ENCODE measurements at regions not wholly inside any gene's neighbourhood (a gene's known extent, or its start where the extent isn't known, plus 50 kb on each side); places are given as distances from the start of the nearest gene placed in this dataset.
"Not testable (repeated sequence)": the region's sequence is repeated elsewhere in the genome, so short reads cannot be mapped to it uniquely, and the experiment has no call there.

- no peak for DNase-seq
- no peak overlapping the region for H3K4me3 Mint-ChIP-seq
- no peak overlapping the region for H3K27ac Mint-ChIP-seq
These were observed 434.3 kb downstream of the MDFIC start for GRCh38 chr7:115356139-115356746.

GRCh38 chr7:115354925-115355324 lies 433.0 kb downstream of the MDFIC start:
- Mint-ChIP-seq H3K36me3 (no peaks in the 10 kb centered on the region), H3K9me3 (no peaks in the 10 kb centered on the region), H3K4me1 (no peaks in the 10 kb centered on the region), H3K27me3 (no peaks in the 10 kb centered on the region), H3K27ac (no peak overlapping the region), H3K4me3 (no peak overlapping the region)
- ATAC-seq (replicated peaks) = no peak
- DNase-seq = no peak

More at GRCh38 chr7:115356139-115356746, 434.3 kb downstream of the MDFIC start:
- Mint-ChIP-seq H3K27me3 (no peaks in the 10 kb centered on the region), H3K36me3 (no peaks in the 10 kb centered on the region), H3K4me1 (no peaks in the 10 kb centered on the region), H3K9me3 (no peaks in the 10 kb centered on the region)
- ATAC-seq (replicated peaks) = peak in 1 of 2 donors; percentile 39

GRCh38 chr7:115352375-115352774 lies 430.5 kb downstream of the MDFIC start:
- DNase-seq (no peak), ATAC-seq (replicated peaks) (no peak)
- Mint-ChIP-seq H3K4me1 (no peaks in the 10 kb centered on the region), H3K4me3 (no peak overlapping the region), H3K36me3 (no peaks in the 10 kb centered on the region), H3K27ac (no peak overlapping the region), H3K9me3 (no peaks in the 10 kb centered on the region), H3K27me3 (peaks cover 6 to 8% of the 10 kb centered on the region in 2 donors)

GRCh38 chr7:115350764-115351163 lies 428.9 kb downstream of the MDFIC start:
- peaks cover 6 to 8% of the 10 kb centered on the region in 2 donors for H3K27me3 Mint-ChIP-seq
- ATAC-seq (replicated peaks) = no peak
- no peaks in the 10 kb centered on the region for H3K9me3 Mint-ChIP-seq

GRCh38 chr7:115349635-115350034 lies 427.7 kb downstream of the MDFIC start:
- no peaks in the 10 kb centered on the region for H3K4me1 Mint-ChIP-seq
- ATAC-seq (replicated peaks) (no peak), DNase-seq (no peak)
- no peak overlapping the region for H3K27ac Mint-ChIP-seq
- H3K9me3 Mint-ChIP-seq = no peaks in the 10 kb centered on the region
- no peaks in the 10 kb centered on the region for H3K36me3 Mint-ChIP-seq
- peaks cover 6 to 8% of the 10 kb centered on the region in 2 donors for H3K27me3 Mint-ChIP-seq
- H3K4me3 Mint-ChIP-seq = no peak overlapping the region

More at GRCh38 chr7:115350764-115351163, 428.9 kb downstream of the MDFIC start:
- no peak overlapping the region for H3K4me3 Mint-ChIP-seq
- no peak for DNase-seq
- H3K4me1 Mint-ChIP-seq = no peaks in the 10 kb centered on the region
- H3K36me3 Mint-ChIP-seq = no peaks in the 10 kb centered on the region
- H3K27ac Mint-ChIP-seq = no peak overlapping the region

- ATAC-seq (replicated peaks) (no peak), DNase-seq (no peak)
- peaks cover 6 to 12% of the 10 kb centered on the region in 2 donors for H3K27me3 Mint-ChIP-seq
- H3K4me3 Mint-ChIP-seq = no peak overlapping the region
- H3K9me3 Mint-ChIP-seq = no peaks in the 10 kb centered on the region
- H3K27ac Mint-ChIP-seq = no peak overlapping the region
- no peaks in the 10 kb centered on the region for H3K4me1 Mint-ChIP-seq
- no peaks in the 10 kb centered on the region for H3K36me3 Mint-ChIP-seq
These were observed 424.8 kb downstream of the MDFIC start for GRCh38 chr7:115346685-115347084.

- Mint-ChIP-seq H3K27ac (no peak overlapping the region), H3K4me3 (no peak overlapping the region)
- DNase-seq = no peak
These were observed 418.9 kb downstream of the MDFIC start for GRCh38 chr7:115340828-115341227.

GRCh38 chr7:115338016-115338415 lies 416.1 kb downstream of the MDFIC start:
- H3K36me3 Mint-ChIP-seq = no peaks in the 10 kb centered on the region

More at GRCh38 chr7:115340828-115341227, 418.9 kb downstream of the MDFIC start:
- H3K9me3 Mint-ChIP-seq = no peaks in the 10 kb centered on the region
- no peaks in the 10 kb centered on the region for H3K36me3 Mint-ChIP-seq
- H3K4me1 Mint-ChIP-seq = no peaks in the 10 kb centered on the region
- no peak for ATAC-seq (replicated peaks)
- H3K27me3 Mint-ChIP-seq = peaks cover 0 to 8% of the 10 kb centered on the region in 2 donors

GRCh38 chr7:115332691-115333090 lies 410.8 kb downstream of the MDFIC start:
- Mint-ChIP-seq H3K27ac (no peak overlapping the region), H3K27me3 (peaks cover 0 to 5% of the 10 kb centered on the region in 2 donors), H3K36me3 (no peaks in the 10 kb centered on the region), H3K4me3 (no peak overlapping the region), H3K9me3 (no peaks in the 10 kb centered on the region), H3K4me1 (no peaks in the 10 kb centered on the region)
- no peak for ATAC-seq (replicated peaks)
- DNase-seq = no peak

More at GRCh38 chr7:115338016-115338415, 416.1 kb downstream of the MDFIC start:
- ATAC-seq (replicated peaks) (no peak), DNase-seq (no peak)
- Mint-ChIP-seq H3K27ac (no peak overlapping the region), H3K9me3 (no peaks in the 10 kb centered on the region), H3K4me1 (no peaks in the 10 kb centered on the region), H3K4me3 (no peak overlapping the region), H3K27me3 (peaks cover 0 to 5% of the 10 kb centered on the region in 2 donors)

- Mint-ChIP-seq H3K4me3 (no peak overlapping the region), H3K27me3 (no peaks in the 10 kb centered on the region), H3K27ac (no peak overlapping the region), H3K36me3 (no peaks in the 10 kb centered on the region), H3K4me1 (no peaks in the 10 kb centered on the region), H3K9me3 (no peaks in the 10 kb centered on the region)
- no peak for ATAC-seq (replicated peaks)
- DNase-seq = no peak
These were observed 407.1 kb downstream of the MDFIC start for GRCh38 chr7:115329006-115329405.

- DNase-seq (no peak), ATAC-seq (replicated peaks) (no peak)
- H3K4me1 Mint-ChIP-seq = no peaks in the 10 kb centered on the region
- H3K36me3 Mint-ChIP-seq = no peaks in the 10 kb centered on the region
- H3K4me3 Mint-ChIP-seq = no peak overlapping the region
- no peak overlapping the region for H3K27ac Mint-ChIP-seq
- H3K9me3 Mint-ChIP-seq = no peaks in the 10 kb centered on the region
- H3K27me3 Mint-ChIP-seq = no peaks in the 10 kb centered on the region
These were observed 406.1 kb downstream of the MDFIC start for GRCh38 chr7:115328018-115328417.

GRCh38 chr7:115327326-115327725 lies 405.4 kb downstream of the MDFIC start:
- no peak overlapping the region for H3K27ac Mint-ChIP-seq
- H3K36me3 Mint-ChIP-seq = no peaks in the 10 kb centered on the region
- no peaks in the 10 kb centered on the region for H3K9me3 Mint-ChIP-seq
- H3K4me1 Mint-ChIP-seq = no peaks in the 10 kb centered on the region
- peaks cover 0 to 2% of the 10 kb centered on the region in 2 donors for H3K27me3 Mint-ChIP-seq
- ATAC-seq (replicated peaks) (no peak), DNase-seq (no peak)
- H3K4me3 Mint-ChIP-seq = no peak overlapping the region

- DNase-seq (no peak), ATAC-seq (replicated peaks) (no peak)
- Mint-ChIP-seq H3K4me3 (no peak overlapping the region), H3K36me3 (no peaks in the 10 kb centered on the region), H3K4me1 (no peaks in the 10 kb centered on the region), H3K27ac (no peak overlapping the region), H3K27me3 (peaks cover 3 to 5% of the 10 kb centered on the region in 2 donors), H3K9me3 (no peaks in the 10 kb centered on the region)
These were observed 397.6 kb downstream of the MDFIC start for GRCh38 chr7:115319541-115319940.

GRCh38 chr7:115310316-115310715 lies 388.4 kb downstream of the MDFIC start:
- H3K27me3 Mint-ChIP-seq; ATAC-seq (replicated peaks); H3K27ac Mint-ChIP-seq; H3K9me3 Mint-ChIP-seq; H3K4me3 Mint-ChIP-seq; DNase-seq; H3K4me1 Mint-ChIP-seq; H3K36me3 Mint-ChIP-seq: not testable (repeated sequence)

- Mint-ChIP-seq H3K4me1 (no peaks in the 10 kb centered on the region), H3K4me3 (no peak overlapping the region), H3K36me3 (no peaks in the 10 kb centered on the region), H3K27me3 (no peaks in the 10 kb centered on the region), H3K9me3 (no peaks in the 10 kb centered on the region), H3K27ac (no peak overlapping the region)
- no peak for DNase-seq
- ATAC-seq (replicated peaks) = no peak
These were observed 384.7 kb downstream of the MDFIC start for GRCh38 chr7:115306586-115306985.

Data from stimulated activated naive B cell treated with anti-CD40 and anti-IgM and Interleukin-4, amounts not matched to agents 10 μg/mL and 1 μg/mL and 100 μg/mL, for 72 hours (primary cell).